ENCODE measurements at regions not wholly inside any gene's neighbourhood (a gene's known extent, or its start where the extent isn't known, plus 50 kb on each side); places are given as distances from the start of the nearest gene placed in this dataset.
"Not testable (repeated sequence)": the region's sequence is repeated elsewhere in the genome, so short reads cannot be mapped to it uniquely, and the experiment has no call there.

- peaks cover 0 to 12% (median 8%) of the 10 kb centered on the region in 4 donors for H3K4me1 ChIP-seq
- no peak overlapping the region for H3K27ac ChIP-seq (replicated peaks in 1 of 4)
- H3K4me3 ChIP-seq: no peak overlapping the region
- DNase-seq (ENCODE audit: extremely low spot score): no peak
- H3K9me3 ChIP-seq: peaks cover 0 to 12% (median 8%) of the 10 kb centered on the region in 4 donors
- TF ChIP-seq CTCF (IDR thresholded peaks at IDR 0.05) (no peak), POLR2A (IDR thresholded peaks at IDR 0.05; ENCODE audit: low read depth) (no peak), EP300 (IDR thresholded peaks at IDR 0.05) (no peak), POLR2AphosphoS5 (IDR thresholded peaks at IDR 0.05) (no peak)
- H3K27me3 ChIP-seq: no peaks in the 10 kb centered on the region
- no peaks in the 10 kb centered on the region for H3K36me3 ChIP-seq
- intact Hi-C loops (cut with DNase I): no loop called here
- 0% methylated on average over 1 of the region's 1 CpG for WGBS
Observed at GRCh38 chr16:66025751-66026150, 340.7 kb upstream of the CDH5 start.

GRCh38 chr16:66024567-66024966 is 341.9 kb upstream of the CDH5 start:
- H3K27me3 ChIP-seq; H3K36me3 ChIP-seq; H3K4me3 ChIP-seq; intact Hi-C loops (cut with DNase I); H3K27ac ChIP-seq (replicated peaks in 1 of 4); DNase-seq (ENCODE audit: extremely low spot score): not testable (repeated sequence)
- WGBS: 85% methylated on average over 2 of the region's 2 CpGs
- Histone ChIP-seq H3K4me1 (peaks cover 0 to 12% (median 8%) of the 10 kb centered on the region in 4 donors), H3K9me3 (peaks cover 0 to 12% (median 8%) of the 10 kb centered on the region in 4 donors)

- 64% methylated on average over 3 of the region's 3 CpGs for WGBS
- Histone ChIP-seq H3K4me3 (no peak overlapping the region), H3K27ac (replicated peaks in 1 of 4) (no peak overlapping the region), H3K27me3 (no peaks in the 10 kb centered on the region), H3K36me3 (no peaks in the 10 kb centered on the region), H3K9me3 (peaks cover 0 to 12% (median 8%) of the 10 kb centered on the region in 4 donors), H3K4me1 (peaks cover 0 to 3% (median 2%) of the 10 kb centered on the region in 4 donors)
- no peak for TF ChIP-seq EP300 (IDR thresholded peaks at IDR 0.05)
- no peak for TF ChIP-seq POLR2A (IDR thresholded peaks at IDR 0.05; ENCODE audit: low read depth)
- no peak for TF ChIP-seq POLR2AphosphoS5 (IDR thresholded peaks at IDR 0.05)
- no peak for TF ChIP-seq CTCF (IDR thresholded peaks at IDR 0.05)
- DNase-seq (ENCODE audit: extremely low spot score): no peak
- intact Hi-C loops (cut with DNase I): no loop called here
Observed at GRCh38 chr16:66023481-66023880, 343.0 kb upstream of the CDH5 start.

- no peaks in the 10 kb centered on the region for H3K36me3 ChIP-seq
- no peak for TF ChIP-seq EP300 (IDR thresholded peaks at IDR 0.05)
- no peak for TF ChIP-seq POLR2A (IDR thresholded peaks at IDR 0.05; ENCODE audit: low read depth)
- no peak for TF ChIP-seq POLR2AphosphoS5 (IDR thresholded peaks at IDR 0.05)
- no peak for TF ChIP-seq CTCF (IDR thresholded peaks at IDR 0.05)
- intact Hi-C loops (cut with DNase I): no loop called here
- H3K27me3 ChIP-seq: no peaks in the 10 kb centered on the region
- no peak overlapping the region for H3K4me3 ChIP-seq
- no peak overlapping the region for H3K27ac ChIP-seq (replicated peaks in 1 of 4)
- H3K4me1 ChIP-seq: no peaks in the 10 kb centered on the region
- peaks cover 0 to 12% (median 8%) of the 10 kb centered on the region in 4 donors for H3K9me3 ChIP-seq
- no peak for DNase-seq (ENCODE audit: extremely low spot score)
Observed at GRCh38 chr16:66020642-66021041, 345.8 kb upstream of the CDH5 start.

GRCh38 chr16:66020046-66020445 is 346.4 kb upstream of the CDH5 start:
- 98% methylated on average over 2 of the region's 2 CpGs for WGBS
- TF ChIP-seq POLR2A (IDR thresholded peaks at IDR 0.05; ENCODE audit: low read depth): no peak
- TF ChIP-seq CTCF (IDR thresholded peaks at IDR 0.05): no peak
- TF ChIP-seq POLR2AphosphoS5 (IDR thresholded peaks at IDR 0.05): no peak
- no peak for TF ChIP-seq EP300 (IDR thresholded peaks at IDR 0.05)

GRCh38 chr16:66019502-66019901 is 347.0 kb upstream of the CDH5 start:
- H3K9me3 ChIP-seq; H3K36me3 ChIP-seq; intact Hi-C loops (cut with DNase I); DNase-seq (ENCODE audit: extremely low spot score); H3K4me3 ChIP-seq; H3K4me1 ChIP-seq; H3K27me3 ChIP-seq; H3K27ac ChIP-seq (replicated peaks in 1 of 4): not testable (repeated sequence)
- 92% methylated on average over 3 of the region's 3 CpGs for WGBS

More at GRCh38 chr16:66020046-66020445, 346.4 kb upstream of the CDH5 start:
- Histone ChIP-seq H3K4me1 (no peaks in the 10 kb centered on the region), H3K27me3 (no peaks in the 10 kb centered on the region), H3K9me3 (peaks cover 0 to 10% (median 7%) of the 10 kb centered on the region in 4 donors), H3K27ac (replicated peaks in 1 of 4) (no peak overlapping the region), H3K4me3 (no peak overlapping the region), H3K36me3 (no peaks in the 10 kb centered on the region)
- DNase-seq (ENCODE audit: extremely low spot score): no peak
- intact Hi-C loops (cut with DNase I): no loop called here
